Adipocyte (in vitro differentiated cells): ENCODE measurements at regions not wholly inside any gene's neighbourhood (a gene's known extent, or its start where the extent isn't known, plus 50 kb on each side); places are given as distances from the start of the nearest gene placed in this dataset.

Experiments used
- DNase-seq: peaks from one replicate; pipeline ENCODE4 v3.0.0-alpha.2; 2015; ENCODE audit warnings: low read depth
- H3K27me3 ChIP-seq: replicated peaks from 2 replicates; pipeline ENCODE4 v1.7.0; 2013; ENCODE audit warnings: mild to moderate bottlenecking, low read length, moderate library complexity; ENCODE audit not compliant: control insufficient read depth, insufficient read depth
- H3K36me3 ChIP-seq: 2 replicates; pipeline ENCODE4 v1.7.0; 2013; ENCODE audit warnings: low read length, mild to moderate bottlenecking, moderate library complexity; ENCODE audit not compliant: control insufficient read depth, insufficient read depth, severe bottlenecking
- H3K4me1 ChIP-seq: 2 replicates; pipeline ENCODE4 v1.7.0; 2013; ENCODE audit warnings: mild to moderate bottlenecking, low read length, moderate library complexity; ENCODE audit not compliant: control insufficient read depth, insufficient read depth
- H3K4me3 ChIP-seq: 2 replicates; pipeline ENCODE4 v1.7.0; 2013; ENCODE audit warnings: mild to moderate bottlenecking, low read length, moderate library complexity
- H3K9ac ChIP-seq: 2 replicates; pipeline ENCODE4 v1.7.0; 2013; ENCODE audit warnings: mild to moderate bottlenecking, low read length, moderate library complexity
- H3K9me3 ChIP-seq: 2 replicates; pipeline ENCODE4 v1.7.0; 2013; ENCODE audit warnings: mild to moderate bottlenecking, low read length, moderate library complexity; ENCODE audit not compliant: control insufficient read depth

DNA sequence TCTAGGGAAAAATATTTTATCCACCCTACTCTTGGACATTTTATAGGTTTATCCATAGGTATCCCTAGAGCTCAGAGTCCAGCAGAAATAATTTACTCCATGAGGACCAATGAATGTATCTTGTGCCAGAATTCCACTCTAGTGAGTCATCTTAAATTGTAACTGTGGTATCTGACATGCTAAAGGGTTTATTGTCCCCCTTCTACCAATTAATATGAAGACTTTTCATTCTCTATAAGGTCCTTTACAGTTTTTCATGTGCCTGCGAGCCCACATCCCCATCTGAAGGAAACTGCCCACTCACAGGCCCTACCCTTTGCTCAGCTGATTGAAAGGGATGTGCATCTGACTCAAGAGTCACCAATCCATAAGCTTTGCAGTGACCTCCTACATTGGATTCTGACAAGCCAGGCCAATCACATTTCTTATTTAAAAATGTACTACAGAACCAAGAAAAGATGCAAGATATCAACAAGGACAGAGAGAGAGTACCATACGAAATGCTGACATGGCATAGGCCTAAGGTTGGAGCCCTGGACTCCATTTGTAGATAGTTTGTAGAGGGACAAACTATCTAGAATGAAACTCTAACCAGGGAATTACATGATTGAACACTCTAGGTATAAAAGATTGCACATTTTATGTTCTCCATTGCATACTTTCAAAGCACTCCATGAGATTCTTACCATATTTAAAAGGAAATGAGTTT is 93.4 kb upstream of the DEFB112 start:
- Histone ChIP-seq H3K9ac (no peak overlapping the region), H3K9me3 (no peaks in the 10 kb centered on the region)

DNA sequence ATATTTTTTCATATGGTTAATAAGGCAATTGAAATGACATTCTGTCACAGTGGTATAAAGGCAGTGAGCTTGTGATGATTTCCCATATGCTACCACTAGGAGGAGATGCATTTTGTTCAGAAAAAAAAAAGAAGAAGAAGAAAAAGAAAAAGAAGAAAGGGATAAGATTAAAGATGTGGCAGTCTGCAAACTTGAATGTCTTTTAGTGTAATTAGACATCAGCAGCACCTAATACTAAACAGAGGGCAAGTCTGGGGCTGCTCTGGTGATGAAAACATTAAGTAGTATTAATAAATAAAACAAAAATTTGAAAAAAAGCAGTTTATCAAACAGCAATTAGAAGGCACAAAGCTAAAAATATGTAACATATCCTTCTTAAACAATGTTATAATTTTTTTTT is 95.4 kb upstream of the DEFB112 start:
- Histone ChIP-seq H3K9ac (no peak overlapping the region), H3K9me3 (no peaks in the 10 kb centered on the region), H3K4me1 (no peaks in the 10 kb centered on the region), H3K27me3 (no peaks in the 10 kb centered on the region), H3K36me3 (no peaks in the 10 kb centered on the region), H3K4me3 (no peak overlapping the region)
- DNase-seq: peak; percentile 12

More for the DNA sequence above, 93.4 kb upstream of the DEFB112 start:
- no peak overlapping the region for H3K4me3 ChIP-seq
- H3K36me3 ChIP-seq: no peaks in the 10 kb centered on the region
- H3K4me1 ChIP-seq: no peaks in the 10 kb centered on the region
- no peak for DNase-seq
- H3K27me3 ChIP-seq: no peaks in the 10 kb centered on the region

- Histone ChIP-seq H3K27me3 (no peaks in the 10 kb centered on the region), H3K4me1 (no peaks in the 10 kb centered on the region), H3K9ac (no peak overlapping the region), H3K4me3 (no peak overlapping the region), H3K9me3 (no peaks in the 10 kb centered on the region), H3K36me3 (no peaks in the 10 kb centered on the region)
- DNase-seq: no peak
Measured at GRCh38 chr6:50147371-50147770, 97.6 kb upstream of the DEFB112 start.

- Histone ChIP-seq H3K27me3 (no peaks in the 10 kb centered on the region), H3K9me3 (no peaks in the 10 kb centered on the region), H3K9ac (no peak overlapping the region), H3K36me3 (no peaks in the 10 kb centered on the region), H3K4me3 (no peak overlapping the region), H3K4me1 (no peaks in the 10 kb centered on the region)
- no peak for DNase-seq
Measured at GRCh38 chr6:50180646-50181045, 130.9 kb upstream of the DEFB112 start.

GRCh38 chr6:50185006-50185405 is 135.3 kb upstream of the DEFB112 start:
- H3K27me3 ChIP-seq: no peaks in the 10 kb centered on the region

GRCh38 chr6:50187351-50187921 is 137.7 kb upstream of the DEFB112 start:
- Histone ChIP-seq H3K4me1 (no peaks in the 10 kb centered on the region), H3K36me3 (no peaks in the 10 kb centered on the region), H3K9me3 (no peaks in the 10 kb centered on the region), H3K9ac (no peak overlapping the region), H3K4me3 (no peak overlapping the region), H3K27me3 (no peaks in the 10 kb centered on the region)
- DNase-seq: no peak

More at GRCh38 chr6:50185006-50185405, 135.3 kb upstream of the DEFB112 start:
- Histone ChIP-seq H3K4me1 (no peaks in the 10 kb centered on the region), H3K9ac (no peak overlapping the region), H3K36me3 (no peaks in the 10 kb centered on the region), H3K4me3 (no peak overlapping the region), H3K9me3 (no peaks in the 10 kb centered on the region)
- DNase-seq: no peak

GRCh38 chr6:50198245-50198644 is 148.5 kb upstream of the DEFB112 start:
- DNase-seq: no peak
- H3K4me3 ChIP-seq: no peak overlapping the region
- H3K9me3 ChIP-seq: no peaks in the 10 kb centered on the region
- no peak overlapping the region for H3K9ac ChIP-seq
- no peaks in the 10 kb centered on the region for H3K4me1 ChIP-seq
- no peaks in the 10 kb centered on the region for H3K27me3 ChIP-seq
- no peaks in the 10 kb centered on the region for H3K36me3 ChIP-seq

DNA sequence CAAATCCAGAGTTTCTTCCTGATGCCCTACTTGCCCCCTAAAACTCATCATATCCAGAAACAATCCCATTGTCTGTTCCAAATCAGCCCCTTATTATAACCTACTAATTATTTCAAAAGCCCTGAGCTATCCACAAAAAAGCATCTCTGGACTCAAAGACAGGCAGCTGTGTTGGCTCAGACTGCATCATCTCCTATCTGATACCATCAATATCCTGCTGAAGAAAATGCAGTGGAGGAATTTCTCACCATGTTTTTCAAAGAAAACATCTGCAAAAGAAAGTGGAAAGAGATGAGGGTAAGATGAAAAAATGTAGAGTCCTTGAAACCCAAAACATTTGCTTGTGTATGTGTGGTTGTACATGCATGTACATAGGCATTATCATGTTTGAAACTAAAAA is 153.0 kb upstream of the DEFB112 start:
- DNase-seq: no peak
- Histone ChIP-seq H3K4me1 (no peaks in the 10 kb centered on the region), H3K4me3 (no peak overlapping the region), H3K36me3 (no peaks in the 10 kb centered on the region), H3K9ac (no peak overlapping the region), H3K9me3 (no peaks in the 10 kb centered on the region), H3K27me3 (no peaks in the 10 kb centered on the region)

DNA sequence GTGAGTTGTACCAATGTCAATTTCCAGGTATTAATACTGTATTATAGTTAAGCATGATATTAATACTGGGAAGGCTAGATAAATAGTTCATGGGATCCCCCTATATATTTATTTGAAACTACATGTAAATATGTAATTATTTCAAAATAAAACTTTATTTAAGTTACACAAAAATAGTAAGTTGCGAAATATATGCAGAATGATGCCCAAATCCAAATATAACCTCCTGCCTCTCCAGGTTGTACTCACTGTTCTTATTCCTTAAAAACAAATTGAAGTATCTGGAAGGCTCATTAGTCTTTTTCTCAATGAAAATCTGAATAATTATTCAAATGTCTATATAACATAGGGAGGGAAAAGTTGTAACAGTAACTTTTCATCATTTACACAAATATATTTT is 161.9 kb upstream of the DEFB112 start:
- no peaks in the 10 kb centered on the region for H3K4me1 ChIP-seq

GRCh38 chr6:50213146-50213545 is 163.4 kb upstream of the DEFB112 start:
- Histone ChIP-seq H3K4me1 (no peaks in the 10 kb centered on the region), H3K4me3 (no peak overlapping the region), H3K9ac (no peak overlapping the region), H3K36me3 (no peaks in the 10 kb centered on the region), H3K9me3 (no peaks in the 10 kb centered on the region), H3K27me3 (no peaks in the 10 kb centered on the region)
- no peak for DNase-seq

More for the DNA sequence above, 161.9 kb upstream of the DEFB112 start:
- DNase-seq: no peak
- Histone ChIP-seq H3K9me3 (no peaks in the 10 kb centered on the region), H3K27me3 (no peaks in the 10 kb centered on the region), H3K9ac (no peak overlapping the region), H3K36me3 (no peaks in the 10 kb centered on the region), H3K4me3 (no peak overlapping the region)

GRCh38 chr6:50214937-50215336 is 165.2 kb upstream of the DEFB112 start:
- Histone ChIP-seq H3K36me3 (no peaks in the 10 kb centered on the region), H3K9me3 (no peaks in the 10 kb centered on the region), H3K27me3 (no peaks in the 10 kb centered on the region), H3K9ac (no peak overlapping the region), H3K4me3 (no peak overlapping the region), H3K4me1 (no peaks in the 10 kb centered on the region)
- DNase-seq: no peak

GRCh38 chr6:50217841-50218240 is 168.1 kb upstream of the DEFB112 start:
- Histone ChIP-seq H3K9me3 (no peaks in the 10 kb centered on the region), H3K36me3 (no peaks in the 10 kb centered on the region), H3K4me1 (no peaks in the 10 kb centered on the region), H3K27me3 (no peaks in the 10 kb centered on the region), H3K9ac (no peak overlapping the region), H3K4me3 (no peak overlapping the region)
- DNase-seq: no peak
